HG03457 (cell line): ENCODE measurements at regions not wholly inside any gene's neighbourhood (a gene's known extent, or its start where the extent isn't known, plus 50 kb on each side); places are given as distances from the start of the nearest gene placed in this dataset.
"Not testable (repeated sequence)": the region's sequence is repeated elsewhere in the genome, so short reads cannot be mapped to it uniquely, and the experiment has no call there.

ENCODE experiments used
- ATAC-seq: cut with Tn5 transposase; IDR thresholded peaks from one replicate; pipeline ENCODE4 v1.9.1; 2021; ENCODE audit warnings: moderate number of reproducible peaks; ENCODE audit not compliant: unreplicated experiment

GRCh38 chr11:38461751-38462150 is 1863.7 kb upstream of the RAG2 start:
- ATAC-seq: no peak

DNA sequence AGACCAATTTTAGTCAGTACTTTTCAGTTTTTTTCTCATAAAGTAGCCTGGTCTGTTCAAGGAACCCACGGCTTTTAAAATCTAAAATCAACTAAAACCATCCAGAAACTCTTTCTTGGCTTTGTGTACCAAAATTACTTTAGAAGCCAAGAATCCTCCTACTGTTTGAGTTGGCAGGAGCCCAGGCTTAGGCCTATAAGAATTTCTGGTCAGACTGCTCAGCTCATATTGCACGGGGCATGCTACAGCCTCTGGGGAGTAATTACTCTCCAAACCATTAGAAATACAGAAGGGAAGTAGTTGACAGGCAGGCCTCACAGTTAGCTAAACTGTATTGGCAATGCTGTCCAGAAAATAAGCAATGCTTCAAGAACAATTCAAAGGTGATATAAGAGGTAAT is 1862.9 kb upstream of the RAG2 start:
- ATAC-seq: no peak

DNA sequence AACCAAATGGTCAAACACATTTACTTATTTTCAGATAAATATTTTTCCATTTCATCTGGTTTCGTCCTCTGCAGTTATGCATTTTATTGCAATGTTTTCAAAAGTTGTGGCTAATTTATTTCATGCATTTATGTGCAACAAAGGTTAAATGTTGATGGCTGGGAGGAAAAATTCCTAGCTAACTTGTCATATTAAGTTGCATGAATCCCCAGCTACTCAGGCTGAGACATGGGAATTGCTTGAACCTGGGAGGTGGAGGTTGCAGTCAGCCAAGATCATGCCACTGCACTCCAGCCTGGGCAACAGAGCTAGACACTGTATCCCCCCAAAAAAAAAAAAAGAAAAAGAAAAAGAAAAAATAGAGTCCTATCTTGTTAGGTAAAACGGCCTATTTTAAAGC is 1862.4 kb upstream of the RAG2 start:
- no peak for ATAC-seq

DNA sequence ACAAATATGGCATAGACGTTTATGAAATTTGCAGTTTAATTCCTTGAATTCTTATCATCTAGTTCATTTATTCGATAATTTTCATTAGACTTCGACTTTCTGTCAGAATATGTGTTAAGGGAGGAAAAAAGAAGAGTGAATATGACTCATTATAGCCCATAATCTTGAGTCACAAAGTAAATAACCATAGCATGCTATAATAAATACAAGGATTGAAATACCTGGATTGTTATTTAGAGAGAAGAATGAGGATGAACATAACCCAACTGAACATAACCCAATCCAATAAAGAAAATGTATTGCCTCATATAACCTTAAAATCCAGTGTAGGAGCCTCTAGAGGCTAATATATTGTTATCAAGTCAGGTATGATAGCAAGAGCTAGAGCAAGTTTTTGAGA is 1858.3 kb upstream of the RAG2 start:
- no peak for ATAC-seq

DNA sequence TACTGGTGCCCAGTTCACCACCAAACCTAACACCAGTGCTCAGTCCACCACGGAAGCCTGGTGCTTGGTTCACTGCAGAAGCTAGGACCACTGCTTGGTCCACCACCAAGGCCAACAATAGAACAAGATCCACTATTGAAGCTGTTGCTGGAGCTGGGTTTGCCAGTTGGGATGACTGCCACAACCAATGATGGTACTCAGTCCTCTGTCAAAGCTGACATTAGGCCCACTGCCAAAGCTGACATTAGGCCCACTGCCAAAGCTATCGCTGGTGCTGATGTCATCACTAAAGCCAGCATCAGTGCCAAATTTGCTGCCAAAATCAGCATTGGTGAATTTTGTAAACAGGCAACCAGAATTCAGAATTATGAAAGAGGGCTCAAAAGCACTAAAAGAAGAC is 1850.2 kb upstream of the RAG2 start:
- ATAC-seq: no peak

DNA sequence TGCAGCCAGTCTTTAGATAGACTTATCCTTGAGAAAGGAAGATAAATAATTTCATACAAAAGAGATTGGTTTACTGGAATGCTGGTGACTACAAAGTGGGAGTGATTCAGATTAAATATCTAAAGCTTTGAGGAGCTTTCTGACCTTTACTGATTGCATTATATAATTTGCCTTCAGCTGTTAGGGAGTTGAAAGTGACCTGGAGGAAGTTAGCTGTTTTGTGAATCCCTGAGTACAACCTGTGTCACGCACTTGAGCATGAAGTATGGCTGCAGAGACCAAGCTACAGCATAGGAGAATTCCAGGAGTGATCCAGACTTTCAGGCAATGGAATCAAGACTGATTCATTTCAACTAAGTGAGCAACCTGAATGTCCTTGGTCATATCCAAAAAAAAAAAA is 1848.3 kb upstream of the RAG2 start:
- ATAC-seq: no peak

- ATAC-seq: no peak
These were observed 1840.1 kb upstream of the RAG2 start for GRCh38 chr11:38438091-38438490.

DNA sequence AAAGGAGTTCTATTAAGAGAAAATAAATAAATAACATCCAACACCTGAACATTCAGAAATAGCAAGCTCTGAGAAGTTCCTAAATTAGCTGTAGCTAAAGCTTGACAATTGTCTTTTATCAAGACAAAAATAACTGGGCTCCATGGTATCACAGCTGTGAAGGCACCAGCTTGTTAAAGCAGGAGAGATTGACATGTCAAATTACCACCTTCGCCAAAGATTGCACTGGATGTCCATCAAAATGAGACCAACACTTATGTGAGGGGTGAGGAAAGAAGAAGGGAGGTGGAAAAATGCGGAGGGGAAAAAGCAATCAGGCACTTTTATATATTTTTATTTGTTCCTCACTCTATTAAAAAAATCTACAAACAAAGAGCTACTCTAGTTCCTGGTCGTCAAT is 1827.5 kb upstream of the RAG2 start:
- no peak for ATAC-seq

- no peak for ATAC-seq
These were observed 1825.0 kb upstream of the RAG2 start for GRCh38 chr11:38423042-38423441.

DNA sequence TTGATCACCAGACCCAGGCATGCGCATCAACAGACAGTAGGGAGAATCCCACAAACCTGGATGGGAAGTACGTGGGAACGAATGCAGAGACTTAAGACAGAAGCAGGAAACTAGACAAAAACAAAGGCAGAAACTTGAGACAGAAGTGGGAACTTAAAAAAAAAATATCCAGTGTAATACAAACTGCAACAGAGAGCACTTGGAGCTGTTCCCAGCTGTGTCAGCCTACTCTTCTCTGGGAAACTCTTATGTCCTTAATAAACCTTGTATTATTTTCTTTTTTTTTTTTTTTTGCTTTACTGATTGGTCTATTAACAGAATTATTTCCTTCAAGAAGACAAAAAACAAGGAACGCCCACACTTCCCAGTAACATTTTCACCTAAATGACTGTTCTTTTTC is 1818.1 kb upstream of the RAG2 start:
- ATAC-seq: no peak

GRCh38 chr11:38411149-38411548 is 1813.1 kb upstream of the RAG2 start:
- ATAC-seq: no peak

GRCh38 chr11:38402063-38402462 is 1804.0 kb upstream of the RAG2 start:
- no peak for ATAC-seq

- ATAC-seq: no peak
These were observed 1794.1 kb upstream of the RAG2 start for GRCh38 chr11:38392176-38392575.

- no peak for ATAC-seq
These were observed 1786.5 kb upstream of the RAG2 start for GRCh38 chr11:38384568-38384967.

- no peak for ATAC-seq
These were observed 1767.2 kb upstream of the RAG2 start for GRCh38 chr11:38365274-38365673.

- ATAC-seq: no peak
These were observed 1758.2 kb upstream of the RAG2 start for GRCh38 chr11:38356255-38356654.

- no peak for ATAC-seq
These were observed 1747.2 kb upstream of the RAG2 start for GRCh38 chr11:38345286-38345685.

GRCh38 chr11:38341612-38342011 is 1743.6 kb upstream of the RAG2 start:
- ATAC-seq: not testable (repeated sequence)

- no peak for ATAC-seq
These were observed 1741.9 kb upstream of the RAG2 start for GRCh38 chr11:38339835-38340440.

DNA sequence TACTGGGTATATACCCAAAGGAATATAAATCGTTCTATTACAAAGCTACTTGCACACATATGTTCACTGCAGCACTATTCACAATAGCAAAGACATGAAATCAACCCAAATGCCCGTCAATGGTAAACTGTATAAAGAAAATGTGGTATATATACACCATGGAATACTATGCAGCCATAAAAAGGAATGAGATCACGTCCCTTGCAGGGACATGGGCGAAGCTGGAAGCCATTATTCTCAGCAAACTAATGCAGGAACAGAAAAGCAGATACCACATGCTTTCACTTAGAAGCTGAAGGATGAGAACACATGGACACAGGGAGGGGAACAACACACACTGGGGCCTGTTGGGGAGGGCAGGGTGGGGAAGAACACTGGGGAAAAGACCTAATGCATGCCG is 1740.0 kb upstream of the RAG2 start:
- not testable (repeated sequence) for ATAC-seq

DNA sequence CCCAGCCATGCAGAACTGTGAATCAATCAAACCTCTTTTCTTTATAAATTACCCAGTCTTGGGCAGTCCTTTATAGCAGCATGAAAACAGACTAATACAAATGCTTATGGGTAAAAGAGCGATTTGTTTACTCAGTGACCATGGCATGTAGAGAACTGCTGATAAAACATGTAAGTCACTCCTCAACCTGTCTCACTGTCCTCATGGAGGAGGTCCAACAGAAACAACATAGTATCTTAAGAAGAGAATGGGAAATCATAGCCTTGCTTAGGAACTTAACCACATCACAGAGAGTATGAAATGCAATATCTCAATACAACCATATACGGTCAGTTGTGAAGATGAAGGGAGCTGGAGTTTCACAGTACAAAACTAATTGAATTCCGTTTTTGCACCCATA is 1734.0 kb upstream of the RAG2 start:
- no peak for ATAC-seq

- ATAC-seq: no peak
These were observed 1732.5 kb upstream of the RAG2 start for GRCh38 chr11:38330578-38330977.

DNA sequence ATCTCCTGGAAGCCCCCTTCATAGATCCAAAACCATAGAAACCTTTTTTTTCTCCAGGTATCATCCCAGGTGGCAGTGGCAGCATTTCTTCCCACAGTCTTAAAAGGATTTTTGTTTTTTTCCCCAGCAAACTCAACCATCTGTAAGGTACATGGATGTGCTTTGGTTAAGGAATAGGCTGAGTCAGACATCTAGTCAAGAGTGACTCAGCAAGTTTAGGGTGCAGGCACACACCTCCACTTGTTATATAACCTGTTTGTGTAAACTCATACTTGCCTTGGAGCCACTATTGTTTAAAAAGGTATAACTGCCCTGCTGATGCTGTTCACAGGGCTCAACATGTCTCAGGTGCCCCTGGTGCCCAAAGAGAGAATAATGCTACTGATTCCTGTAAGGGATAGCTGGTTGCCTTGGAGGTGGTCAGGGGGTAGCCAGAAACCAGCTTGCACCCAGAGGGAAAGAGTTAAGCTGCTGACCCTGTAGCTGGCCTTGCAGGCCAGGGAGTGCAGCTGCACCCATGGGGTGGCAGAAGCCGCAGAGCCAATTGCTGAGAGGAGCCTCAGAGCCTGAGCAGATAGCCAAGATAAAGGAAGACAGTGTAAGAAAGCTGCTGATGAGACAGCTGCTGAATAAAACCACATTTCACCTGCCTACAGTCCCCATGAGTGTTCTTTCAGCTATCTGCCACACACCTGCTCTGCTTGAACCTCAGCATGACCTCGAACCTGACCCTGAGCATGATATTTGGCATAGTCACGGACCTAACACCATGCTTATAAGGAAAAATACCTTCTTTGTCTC is 1726.1 kb upstream of the RAG2 start:
- no peak for ATAC-seq
